Trophoblast cell (in vitro differentiated cells and primary cell): ENCODE measurements at regions not wholly inside any gene's neighbourhood (a gene's known extent, or its start where the extent isn't known, plus 50 kb on each side); places are given as distances from the start of the nearest gene placed in this dataset.

Experiments used
- DNase-seq, 2 donors: peaks; one replicate each; pipeline ENCODE4 v3.0.0-alpha.2; 2016
- H2AFZ ChIP-seq: 2 replicates; pipeline ENCODE4 v1.6.1; 2013; ENCODE audit warnings: low read length, moderate library complexity, mild to moderate bottlenecking; ENCODE audit not compliant: insufficient read depth, poor library complexity
- H2AK5ac ChIP-seq: 2 replicates; pipeline ENCODE4 v1.6.1; 2013; ENCODE audit warnings: mild to moderate bottlenecking, low read length
- H2BK120ac ChIP-seq: 2 replicates; pipeline ENCODE4 v1.6.1; 2013; ENCODE audit warnings: low read length, mild to moderate bottlenecking, moderate library complexity; ENCODE audit not compliant: insufficient read depth, poor library complexity
- H2BK12ac ChIP-seq: 2 replicates; pipeline ENCODE4 v1.6.1; 2013; ENCODE audit warnings: mild to moderate bottlenecking, low read length, moderate library complexity
- H2BK5ac ChIP-seq: 2 replicates; pipeline ENCODE4 v1.6.1; 2013; ENCODE audit warnings: low read length, low read depth, moderate library complexity, mild to moderate bottlenecking; ENCODE audit not compliant: poor library complexity
- H3K14ac ChIP-seq: 2 replicates; pipeline ENCODE4 v1.6.1; 2013; ENCODE audit warnings: mild to moderate bottlenecking, low read length
- H3K18ac ChIP-seq: 2 replicates; pipeline ENCODE4 v1.6.1; 2013; ENCODE audit warnings: mild to moderate bottlenecking, low read length
- H3K23ac ChIP-seq: 2 replicates; pipeline ENCODE4 v1.6.1; 2013; ENCODE audit warnings: low read length
- H3K27ac ChIP-seq: 2 replicates; pipeline ENCODE4 v1.5.1; 2013; ENCODE audit warnings: low read depth, mild to moderate bottlenecking, inconsistent platforms, low read length, moderate library complexity
- H3K27me3 ChIP-seq: 2 replicates; pipeline ENCODE4 v1.6.1; 2013; ENCODE audit warnings: inconsistent platforms, mild to moderate bottlenecking, low read length, moderate library complexity; ENCODE audit not compliant: insufficient read depth
- H3K36me3 ChIP-seq, 2 experiments: 1 replicate in 1 of 2; 2 replicates in 1 of 2; pipeline ENCODE4 v1.6.1; 2013; ENCODE audit warnings: low read length in 2 of 2, mild to moderate bottlenecking in 2 of 2, moderate library complexity in 1 of 2; ENCODE audit not compliant: insufficient read depth in 2 of 2, control insufficient read depth in 1 of 2
- H3K4ac ChIP-seq: 2 replicates; pipeline ENCODE4 v1.6.1; 2013; ENCODE audit warnings: low read depth, mild to moderate bottlenecking, low read length, moderate library complexity
- H3K4me1 ChIP-seq, 2 experiments: 1 replicate in 1 of 2; 2 replicates in 1 of 2; pipeline ENCODE4 v1.6.1; 2013; ENCODE audit warnings: low read length in 2 of 2, mild to moderate bottlenecking in 2 of 2, moderate library complexity in 1 of 2; ENCODE audit not compliant: insufficient read depth in 2 of 2, control insufficient read depth in 1 of 2
- H3K4me2 ChIP-seq: 2 replicates; pipeline ENCODE4 v1.6.1; 2013; ENCODE audit warnings: inconsistent platforms, mild to moderate bottlenecking, low read length, moderate library complexity
- H3K4me3 ChIP-seq: 2 replicates; pipeline ENCODE4 v1.5.1; 2013; ENCODE audit warnings: mild to moderate bottlenecking, low read depth, low read length, inconsistent platforms
- H3K79me1 ChIP-seq: one replicate; pipeline ENCODE4 v1.6.1; 2013; ENCODE audit warnings: low read length
- H3K79me2 ChIP-seq: 2 replicates; pipeline ENCODE4 v1.6.1; 2013; ENCODE audit warnings: low read length, mild to moderate bottlenecking; ENCODE audit not compliant: control insufficient read depth, insufficient read depth, poor library complexity
- H3K9ac ChIP-seq: 2 replicates; pipeline ENCODE4 v1.6.1; 2013; ENCODE audit warnings: mild to moderate bottlenecking, low read length
- H3K9me3 ChIP-seq: 2 replicates; pipeline ENCODE4 v1.6.1; 2013; ENCODE audit warnings: low read depth, mild to moderate bottlenecking, control low read depth, inconsistent platforms, low read length; ENCODE audit not compliant: insufficient read depth
- H4K12ac ChIP-seq: 2 replicates; pipeline ENCODE4 v1.6.1; 2013; ENCODE audit warnings: low read depth, mild to moderate bottlenecking, low read length, moderate library complexity
- H4K8ac ChIP-seq: 2 replicates; pipeline ENCODE4 v1.6.1; 2013; ENCODE audit warnings: low read depth, mild to moderate bottlenecking, low read length, moderate library complexity
- H4K91ac ChIP-seq: one replicate; pipeline ENCODE4 v1.6.1; 2013; ENCODE audit warnings: low read depth, mild to moderate bottlenecking, low read length, moderate library complexity
- WGBS: extraction: QIAGEN DNeasy Blood & Tissue Kit; methylation state at CpG from one replicate; pipeline ENCODE4 v1.1.7; 2013; ENCODE audit warnings: missing lambda C conversion rate; ENCODE audit not compliant: insufficient read length, insufficient coverage; ENCODE audit errors: extremely low coverage; 5-methylcytosine and 5-hydroxymethylcytosine counted together

- H3K4me3 ChIP-seq, result no peak overlapping the region
- H2BK120ac ChIP-seq, result no peak overlapping the region
- no peak overlapping the region for H3K27ac ChIP-seq
- H3K79me1 ChIP-seq, result no peaks in the 10 kb centered on the region
- no peak overlapping the region for H4K8ac ChIP-seq
- no peak overlapping the region for H3K9ac ChIP-seq
- H3K23ac ChIP-seq, result no peak overlapping the region
- H2BK12ac ChIP-seq, result no peak overlapping the region
- H4K91ac ChIP-seq, result no peak overlapping the region
- H3K36me3 ChIP-seq, result no peaks in the 10 kb centered on the region
- H3K79me2 ChIP-seq, result no peaks in the 10 kb centered on the region
- no peak overlapping the region for H3K18ac ChIP-seq
- DNase-seq, result no peak
- no peaks in the 10 kb centered on the region for H3K4me1 ChIP-seq
- no peak overlapping the region for H2AFZ ChIP-seq
- WGBS, result no CpG with 5 or more reads among the region's 1 CpG
- no peak overlapping the region for H2BK5ac ChIP-seq
- H3K14ac ChIP-seq, result no peak overlapping the region
- no peak overlapping the region for H3K4ac ChIP-seq
- peaks cover 4% of the 10 kb centered on the region for H3K9me3 ChIP-seq
- no peak overlapping the region for H3K4me2 ChIP-seq
- H3K27me3 ChIP-seq, result no peaks in the 10 kb centered on the region
- no peak overlapping the region for H4K12ac ChIP-seq
- no peak overlapping the region for H2AK5ac ChIP-seq
Measured at GRCh38 chr6:23367311-23367710, 758.7 kb upstream of the NRSN1 start.

DNA sequence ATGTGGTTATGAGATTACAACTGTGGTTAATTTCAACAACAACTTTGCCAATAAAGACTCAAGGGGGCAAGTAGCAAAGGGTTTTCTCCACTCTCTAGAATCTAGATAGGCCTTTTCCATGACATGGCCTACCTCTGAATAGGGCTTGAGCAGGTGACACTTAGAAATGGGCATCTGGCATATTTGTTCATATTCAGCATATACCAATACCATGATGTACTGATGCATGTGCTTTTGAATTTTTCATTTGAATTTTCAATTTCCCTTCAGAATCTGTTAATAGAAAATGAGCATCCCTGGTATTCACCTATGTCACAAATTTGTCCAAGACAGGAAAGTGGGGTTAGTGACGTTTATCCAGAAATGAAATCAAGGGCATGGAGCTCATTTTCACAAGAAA, 757.5 kb upstream of the NRSN1 start:
- Histone ChIP-seq H3K79me1 (no peaks in the 10 kb centered on the region), H3K79me2 (no peaks in the 10 kb centered on the region), H4K12ac (no peak overlapping the region), H3K9ac (no peak overlapping the region), H3K4me1 (no peaks in the 10 kb centered on the region), H3K27ac (no peak overlapping the region), H3K27me3 (no peaks in the 10 kb centered on the region), H2AK5ac (no peak overlapping the region), H3K4me3 (no peak overlapping the region), H3K9me3 (peaks cover 4% of the 10 kb centered on the region), H3K4me2 (no peak overlapping the region), H2AFZ (no peak overlapping the region), H3K36me3 (no peaks in the 10 kb centered on the region), H3K23ac (no peak overlapping the region), H4K91ac (no peak overlapping the region), H3K14ac (no peak overlapping the region), H2BK5ac (no peak overlapping the region), H2BK120ac (no peak overlapping the region), H3K18ac (no peak overlapping the region), H4K8ac (no peak overlapping the region), H3K4ac (no peak overlapping the region), H2BK12ac (no peak overlapping the region)
- DNase-seq, result no peak
- WGBS, result no CpG with 5 or more reads among the region's 1 CpG

DNA sequence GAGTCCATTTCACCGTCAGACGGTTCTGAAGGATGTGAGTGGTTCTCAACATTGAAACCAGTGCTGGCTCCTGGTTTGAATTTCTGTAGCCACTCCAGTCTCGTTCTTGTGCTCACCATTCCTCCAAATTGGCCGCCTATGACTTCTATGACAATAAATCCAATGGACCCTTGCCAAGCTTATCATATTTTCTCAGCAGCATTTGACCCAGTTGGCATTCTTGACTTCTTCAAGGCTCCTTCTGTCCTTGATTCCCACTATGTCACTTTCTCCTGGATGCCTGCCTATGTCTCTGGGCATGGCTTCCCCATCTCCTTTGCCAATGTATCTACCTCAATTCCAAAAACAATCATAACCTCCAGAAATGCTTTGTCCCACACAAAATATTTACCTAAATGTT, 756.0 kb upstream of the NRSN1 start:
- Histone ChIP-seq H2BK12ac (no peak overlapping the region), H2AFZ (no peak overlapping the region), H3K79me1 (no peaks in the 10 kb centered on the region), H4K8ac (no peak overlapping the region), H3K9me3 (no peaks in the 10 kb centered on the region), H3K36me3 (no peaks in the 10 kb centered on the region), H2BK5ac (no peak overlapping the region), H3K23ac (no peak overlapping the region), H3K4me2 (no peak overlapping the region), H2BK120ac (no peak overlapping the region), H4K91ac (no peak overlapping the region), H3K79me2 (no peaks in the 10 kb centered on the region), H3K4me3 (no peak overlapping the region), H4K12ac (no peak overlapping the region), H3K4me1 (no peaks in the 10 kb centered on the region), H3K27me3 (no peaks in the 10 kb centered on the region), H3K14ac (no peak overlapping the region), H3K9ac (no peak overlapping the region), H2AK5ac (no peak overlapping the region), H3K27ac (no peak overlapping the region), H3K4ac (no peak overlapping the region), H3K18ac (no peak overlapping the region)
- DNase-seq, result no peak
- no CpG with 5 or more reads among the region's 4 CpGs for WGBS

GRCh38 chr6:23371132-23371915, 754.7 kb upstream of the NRSN1 start:
- Histone ChIP-seq H3K27me3 (no peaks in the 10 kb centered on the region), H3K23ac (no peak overlapping the region)
- no CpG with 5 or more reads among the region's 4 CpGs for WGBS

More at GRCh38 chr6:23371132-23371915, 754.7 kb upstream of the NRSN1 start:
- no peak overlapping the region for H3K4me3 ChIP-seq
- no peak for DNase-seq
- no peaks in the 10 kb centered on the region for H3K79me1 ChIP-seq
- H3K9ac ChIP-seq, result no peak overlapping the region
- H2BK5ac ChIP-seq, result no peak overlapping the region
- no peak overlapping the region for H2BK12ac ChIP-seq
- no peak overlapping the region for H4K8ac ChIP-seq
- H3K4ac ChIP-seq, result no peak overlapping the region
- no peak overlapping the region for H4K12ac ChIP-seq
- H3K4me2 ChIP-seq, result no peak overlapping the region
- no peak overlapping the region for H3K18ac ChIP-seq
- no peaks in the 10 kb centered on the region for H3K36me3 ChIP-seq
- no peak overlapping the region for H4K91ac ChIP-seq
- no peak overlapping the region for H2BK120ac ChIP-seq
- H3K9me3 ChIP-seq, result no peaks in the 10 kb centered on the region
- no peak overlapping the region for H2AFZ ChIP-seq
- H3K14ac ChIP-seq, result no peak overlapping the region
- no peak overlapping the region for H2AK5ac ChIP-seq
- no peak overlapping the region for H3K27ac ChIP-seq
- H3K79me2 ChIP-seq, result no peaks in the 10 kb centered on the region
- H3K4me1 ChIP-seq, result no peaks in the 10 kb centered on the region
